Epithelial cell of esophagus (primary cell): ENCODE measurements at regions not wholly inside any gene's neighbourhood (a gene's known extent, or its start where the extent isn't known, plus 50 kb on each side); places are given as distances from the start of the nearest gene placed in this dataset.
A peak's percentile ranks its signal among the peaks of the same experiment; 100 is the strongest.

Experiments used
- DNase-seq: peaks from one replicate; pipeline ENCODE4 v3.0.0; 2010; ENCODE audit warnings: low read depth
- H3K4me3 ChIP-seq: 2 replicates; pipeline ENCODE4 v1.5.1; 2011; ENCODE audit warnings: mild to moderate bottlenecking, low read length, control low read depth
- TF ChIP-seq, protein P1 (sequence below): IDR thresholded peaks from 2 replicates; pipeline ENCODE4 v1.5.1; 2011; ENCODE audit warnings: low read depth, mild to moderate bottlenecking, low read length, control low read depth, inconsistent platforms; ENCODE audit not compliant: insufficient read depth; ENCODE audit errors: missing control alignments

DNA sequence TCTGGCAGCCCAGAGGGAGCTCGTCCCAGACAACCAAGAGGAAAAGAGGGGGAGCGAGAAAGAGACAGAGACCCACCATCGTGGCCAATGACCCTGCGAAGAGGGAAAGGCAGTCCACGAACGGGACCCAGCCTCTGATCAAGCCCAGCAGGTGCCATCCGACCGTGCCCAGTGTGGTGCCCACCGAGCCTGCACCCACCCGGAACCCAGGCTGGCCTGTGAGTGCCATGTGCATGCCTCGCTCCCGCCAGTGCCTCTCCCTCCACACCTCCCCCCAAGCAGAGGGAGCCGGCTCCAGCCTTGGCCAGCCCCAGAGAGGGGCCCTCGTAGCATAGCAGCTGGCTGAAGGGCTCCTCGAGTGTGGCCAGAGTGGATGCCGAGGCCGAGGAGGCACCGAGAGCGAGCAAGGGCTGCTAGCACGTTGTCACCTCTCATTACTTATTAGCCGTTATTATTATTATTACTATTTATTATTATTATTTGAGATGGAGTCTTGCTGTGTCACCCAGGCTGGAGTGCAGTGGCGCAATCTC is 130.7 kb upstream of the CHRM3 start:
- no peak for DNase-seq
- TF ChIP-seq, protein P1, sequence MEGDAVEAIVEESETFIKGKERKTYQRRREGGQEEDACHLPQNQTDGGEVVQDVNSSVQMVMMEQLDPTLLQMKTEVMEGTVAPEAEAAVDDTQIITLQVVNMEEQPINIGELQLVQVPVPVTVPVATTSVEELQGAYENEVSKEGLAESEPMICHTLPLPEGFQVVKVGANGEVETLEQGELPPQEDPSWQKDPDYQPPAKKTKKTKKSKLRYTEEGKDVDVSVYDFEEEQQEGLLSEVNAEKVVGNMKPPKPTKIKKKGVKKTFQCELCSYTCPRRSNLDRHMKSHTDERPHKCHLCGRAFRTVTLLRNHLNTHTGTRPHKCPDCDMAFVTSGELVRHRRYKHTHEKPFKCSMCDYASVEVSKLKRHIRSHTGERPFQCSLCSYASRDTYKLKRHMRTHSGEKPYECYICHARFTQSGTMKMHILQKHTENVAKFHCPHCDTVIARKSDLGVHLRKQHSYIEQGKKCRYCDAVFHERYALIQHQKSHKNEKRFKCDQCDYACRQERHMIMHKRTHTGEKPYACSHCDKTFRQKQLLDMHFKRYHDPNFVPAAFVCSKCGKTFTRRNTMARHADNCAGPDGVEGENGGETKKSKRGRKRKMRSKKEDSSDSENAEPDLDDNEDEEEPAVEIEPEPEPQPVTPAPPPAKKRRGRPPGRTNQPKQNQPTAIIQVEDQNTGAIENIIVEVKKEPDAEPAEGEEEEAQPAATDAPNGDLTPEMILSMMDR: no peak

DNA sequence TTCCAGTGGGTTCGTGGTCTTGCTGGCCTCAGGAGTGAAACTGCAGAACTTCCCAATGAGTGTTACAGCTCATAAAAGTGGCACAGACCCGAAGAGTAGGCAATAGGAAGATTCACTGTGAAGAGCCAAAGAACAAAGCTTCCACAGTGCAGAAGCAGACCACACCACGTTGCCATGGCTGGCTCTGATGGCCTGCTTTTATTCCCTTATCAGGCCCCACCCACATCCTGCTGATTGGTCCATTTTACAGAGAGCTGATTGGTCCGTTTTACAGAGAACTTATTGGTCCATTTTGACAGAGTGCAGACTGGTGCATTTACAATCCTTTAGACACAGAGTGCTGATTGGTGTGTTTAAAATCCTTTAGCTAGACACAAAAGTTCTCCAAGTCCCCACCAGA is 131.4 kb upstream of the CHRM3 start:
- no peak overlapping the region for H3K4me3 ChIP-seq
- TF ChIP-seq, protein P1: no peak
- DNase-seq: no peak

More for the DNA sequence above, 130.7 kb upstream of the CHRM3 start:
- no peak overlapping the region for H3K4me3 ChIP-seq

DNA sequence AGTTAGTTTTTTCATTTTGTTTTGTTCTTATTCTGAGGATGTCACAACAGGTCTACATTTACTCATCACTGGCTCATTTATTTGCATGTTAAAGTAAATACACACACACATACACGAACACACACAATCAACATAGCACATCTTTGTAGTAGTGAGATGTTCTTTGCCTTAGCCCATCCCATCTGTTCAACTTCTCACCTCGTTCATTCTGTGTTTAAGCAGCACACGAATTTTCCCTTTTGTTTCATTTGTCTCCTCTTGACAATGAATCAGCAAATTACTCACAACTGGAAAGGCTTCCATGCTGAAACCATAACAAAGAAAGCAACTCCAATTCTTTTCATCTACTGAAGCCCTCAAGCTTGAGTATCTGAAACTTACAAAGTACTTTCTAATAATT is 133.3 kb upstream of the CHRM3 start:
- no peak overlapping the region for H3K4me3 ChIP-seq
- TF ChIP-seq, protein P1: no peak
- DNase-seq: peak; percentile 91

DNA sequence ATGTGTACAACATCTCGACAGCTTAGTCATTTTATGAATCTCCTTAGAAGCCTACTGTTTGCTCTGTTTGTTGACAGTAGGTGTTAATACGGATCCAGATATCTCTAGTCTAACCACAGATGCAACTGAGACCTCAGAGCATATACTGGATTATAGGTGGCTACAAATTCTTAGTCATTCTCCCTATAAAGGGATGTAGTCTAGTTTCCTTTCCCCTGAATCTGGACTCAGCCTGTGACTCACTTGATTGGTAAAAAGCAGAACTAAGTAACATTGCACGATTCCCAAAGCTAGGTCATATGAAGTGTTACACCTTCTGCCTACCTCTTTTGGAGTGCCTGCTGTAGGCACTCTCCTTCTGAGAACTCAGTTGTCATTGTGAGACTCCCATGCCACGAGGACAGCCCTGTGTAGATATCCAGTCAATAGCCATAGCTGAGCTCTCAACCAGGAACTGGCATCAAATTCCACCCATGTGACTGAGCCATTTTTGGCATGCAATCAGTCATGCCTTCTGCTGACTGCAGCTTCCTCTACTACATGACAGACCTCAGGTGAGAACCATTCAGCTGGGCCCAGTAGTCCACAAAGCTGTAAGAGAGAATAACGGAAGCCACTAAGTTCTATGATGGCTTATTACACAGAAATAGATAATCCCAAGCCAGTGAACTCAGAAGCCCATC is 135.9 kb upstream of the CHRM3 start:
- TF ChIP-seq, protein P1: no peak
- no peak overlapping the region for H3K4me3 ChIP-seq
- DNase-seq: peak; percentile 85

DNA sequence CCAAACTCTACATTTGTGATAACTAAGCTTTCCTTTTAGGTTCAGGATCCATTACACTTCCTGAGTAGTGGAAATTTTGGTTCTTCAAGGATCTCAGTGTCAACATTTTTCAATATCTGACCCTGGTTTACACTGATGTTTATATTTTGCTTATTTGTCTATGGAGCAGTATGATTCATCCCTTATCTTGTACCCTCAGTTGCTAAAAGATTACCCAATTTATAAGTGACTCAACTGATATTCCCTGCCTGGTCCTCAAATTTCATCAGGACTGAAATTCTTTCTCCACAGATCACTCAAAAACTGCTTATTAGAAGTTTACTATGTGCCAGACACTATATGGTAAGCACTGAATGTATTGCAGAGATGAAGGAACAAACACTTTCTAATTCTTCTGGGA is 139.1 kb upstream of the CHRM3 start:
- peak; percentile 76 for DNase-seq
- no peak overlapping the region for H3K4me3 ChIP-seq
- TF ChIP-seq, protein P1: no peak

DNA sequence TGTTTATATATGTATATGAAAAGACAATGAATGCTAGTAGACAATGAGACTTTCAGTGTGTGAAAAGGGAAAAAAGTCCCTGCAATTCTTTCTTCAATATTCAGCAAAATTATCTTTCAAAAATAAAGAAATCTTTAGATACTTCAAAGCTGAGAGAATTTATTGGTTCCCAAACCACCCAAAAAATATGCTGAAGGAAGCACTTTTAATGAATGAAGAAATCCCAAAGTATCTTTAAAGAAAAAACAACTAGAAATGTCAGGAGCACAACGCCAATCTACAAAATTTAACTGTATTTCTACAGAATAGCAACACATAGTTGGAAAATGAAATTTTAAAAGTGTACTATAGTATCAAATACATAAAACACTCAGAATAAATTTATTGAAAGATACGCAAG is 142.3 kb upstream of the CHRM3 start:
- H3K4me3 ChIP-seq: no peak overlapping the region
- DNase-seq: no peak
- TF ChIP-seq, protein P1: no peak

DNA sequence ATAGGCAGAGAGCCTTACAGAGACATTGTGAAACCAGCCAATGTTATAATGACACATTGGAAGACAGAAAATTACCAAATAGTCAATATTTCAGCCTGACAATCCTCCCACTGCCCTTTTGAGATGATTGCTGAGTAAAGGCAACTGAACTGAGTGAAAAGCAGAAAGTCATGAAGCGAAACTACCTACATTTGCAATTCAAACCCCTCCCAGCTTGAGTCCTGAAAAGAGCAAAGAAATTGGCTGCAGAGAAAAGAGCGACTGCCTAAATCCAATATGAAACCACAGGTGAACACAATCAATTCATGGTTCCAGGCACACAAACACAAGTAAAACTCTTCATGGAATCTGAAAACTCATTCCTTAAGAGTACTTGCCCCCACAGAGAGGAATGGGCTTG is 143.4 kb upstream of the CHRM3 start:
- TF ChIP-seq, protein P1: no peak
- H3K4me3 ChIP-seq: no peak overlapping the region
- DNase-seq: no peak
